HG03469 (cell line): ENCODE measurements at regions not wholly inside any gene's neighbourhood (a gene's known extent, or its start where the extent isn't known, plus 50 kb on each side); places are given as distances from the start of the nearest gene placed in this dataset.

ENCODE experiments used
- ATAC-seq: cut with Tn5 transposase; IDR thresholded peaks from one replicate; pipeline ENCODE4 v1.9.1; 2021; ENCODE audit warnings: mild to moderate bottlenecking, moderate library complexity, moderate number of reproducible peaks; ENCODE audit not compliant: unreplicated experiment

- no peak for ATAC-seq
Observed at GRCh38 chr6:164266851-164267250, 852.3 kb downstream of the QKI start.

- ATAC-seq: no peak
Observed at GRCh38 chr6:164262348-164262747, 847.8 kb downstream of the QKI start.

GRCh38 chr6:164258421-164258820 is 843.9 kb downstream of the QKI start:
- no peak for ATAC-seq

GRCh38 chr6:164252948-164253347 is 838.4 kb downstream of the QKI start:
- no peak for ATAC-seq

DNA sequence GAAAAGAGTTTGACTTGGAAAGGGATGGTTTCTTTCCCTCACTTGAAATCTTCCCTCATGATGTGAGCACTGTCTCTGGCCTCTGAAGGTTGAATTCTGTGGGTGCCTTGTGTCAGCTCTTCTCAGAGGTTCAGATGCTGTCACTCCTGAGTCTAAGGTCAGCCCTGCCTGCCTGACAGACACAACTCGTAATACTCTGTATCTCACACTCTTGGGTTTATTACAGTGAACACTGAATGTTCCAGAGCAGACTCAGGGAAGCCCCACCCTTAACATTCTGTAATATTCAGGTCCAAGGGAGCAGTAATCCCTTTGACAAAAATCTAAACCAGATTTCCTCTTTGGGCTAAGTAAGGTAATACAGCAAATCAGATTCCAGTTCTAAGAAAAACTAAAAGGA is 837.8 kb downstream of the QKI start:
- no peak for ATAC-seq

DNA sequence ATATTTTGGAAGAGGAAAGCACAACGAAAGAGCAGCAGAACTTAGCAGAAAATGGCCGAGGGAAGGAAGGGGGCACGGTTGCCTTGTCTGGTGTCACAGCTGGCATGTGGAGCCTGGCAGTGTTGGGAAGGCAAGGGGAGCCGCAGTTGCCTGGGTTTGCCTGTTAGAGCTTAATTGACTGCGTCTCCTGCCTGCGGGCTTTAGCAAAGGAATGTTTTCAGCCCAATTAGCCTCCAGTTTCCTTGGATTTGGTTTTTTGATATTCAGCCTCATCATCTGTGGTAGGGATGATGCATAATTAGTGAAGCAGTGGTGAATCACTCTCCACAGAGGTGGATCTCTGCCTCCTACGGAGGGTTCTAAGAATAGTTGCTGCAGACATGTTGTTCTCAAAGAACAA is 832.6 kb downstream of the QKI start:
- no peak for ATAC-seq

- no peak for ATAC-seq
Observed at GRCh38 chr6:164246082-164246481, 831.6 kb downstream of the QKI start.

DNA sequence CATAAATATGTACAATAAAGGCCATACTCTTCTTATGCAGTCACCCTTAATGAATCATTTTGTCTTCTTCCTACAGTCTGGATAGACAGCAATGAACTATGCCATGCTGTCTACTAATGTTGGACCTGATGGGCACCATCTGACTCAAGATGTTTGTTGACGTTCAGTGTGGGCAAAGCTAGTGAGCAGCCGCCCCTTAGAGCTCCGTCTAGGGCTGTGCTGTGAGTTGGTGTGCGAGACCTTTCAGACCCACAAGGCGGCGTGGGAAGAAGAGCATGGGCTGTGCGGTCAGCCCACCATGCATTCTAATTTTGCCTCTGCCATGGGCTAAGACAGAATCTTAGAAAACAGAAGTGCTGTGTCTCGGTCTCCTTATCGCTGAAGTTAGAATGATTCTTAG is 829.4 kb downstream of the QKI start:
- no peak for ATAC-seq

- ATAC-seq: no peak
Observed at GRCh38 chr6:164243012-164243610, 828.6 kb downstream of the QKI start.

GRCh38 chr6:164230804-164231203 is 816.3 kb downstream of the QKI start:
- ATAC-seq: no peak

DNA sequence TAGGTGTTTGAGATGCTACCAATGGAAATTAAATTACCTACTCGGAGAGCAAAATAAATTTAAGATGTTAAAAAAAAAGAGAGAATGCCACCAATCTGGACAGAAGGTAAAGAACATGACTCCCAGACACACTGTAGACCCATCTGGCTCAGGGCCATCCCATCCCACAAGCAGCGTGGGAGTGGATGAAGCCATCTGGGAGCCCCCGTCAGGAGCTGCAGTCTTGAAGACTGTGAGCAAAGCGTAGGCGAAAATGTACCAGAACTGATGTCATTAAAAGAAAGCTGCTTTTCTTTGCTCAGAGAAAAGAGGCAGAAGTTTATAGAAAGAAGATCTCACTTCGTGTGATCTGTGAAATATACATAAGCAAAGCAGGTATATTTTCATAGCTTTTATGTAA is 815.7 kb downstream of the QKI start:
- ATAC-seq: no peak

- ATAC-seq: no peak
Observed at GRCh38 chr6:164229716-164230115, 815.2 kb downstream of the QKI start.

- no peak for ATAC-seq
Observed at GRCh38 chr6:164227952-164228522, 813.5 kb downstream of the QKI start.

DNA sequence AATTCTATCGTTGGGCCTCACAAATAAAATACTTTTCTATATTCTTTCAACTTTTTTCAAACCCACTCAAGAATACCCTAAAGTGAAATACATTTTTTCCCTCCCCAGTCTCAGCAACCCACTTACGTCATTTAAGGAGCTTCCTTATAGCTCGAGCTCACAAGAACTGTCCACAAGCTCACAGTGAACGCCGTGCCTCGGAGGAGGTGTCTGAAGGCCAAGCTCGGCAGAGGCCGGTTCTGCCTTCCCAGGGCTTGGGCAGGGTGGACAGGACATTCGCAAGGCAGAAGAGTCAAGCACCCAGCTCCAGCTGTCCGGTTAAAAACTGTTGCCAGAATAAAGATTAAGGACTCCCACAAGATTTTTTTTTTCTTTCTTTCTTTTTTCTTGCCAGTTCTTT is 802.3 kb downstream of the QKI start:
- ATAC-seq: no peak

DNA sequence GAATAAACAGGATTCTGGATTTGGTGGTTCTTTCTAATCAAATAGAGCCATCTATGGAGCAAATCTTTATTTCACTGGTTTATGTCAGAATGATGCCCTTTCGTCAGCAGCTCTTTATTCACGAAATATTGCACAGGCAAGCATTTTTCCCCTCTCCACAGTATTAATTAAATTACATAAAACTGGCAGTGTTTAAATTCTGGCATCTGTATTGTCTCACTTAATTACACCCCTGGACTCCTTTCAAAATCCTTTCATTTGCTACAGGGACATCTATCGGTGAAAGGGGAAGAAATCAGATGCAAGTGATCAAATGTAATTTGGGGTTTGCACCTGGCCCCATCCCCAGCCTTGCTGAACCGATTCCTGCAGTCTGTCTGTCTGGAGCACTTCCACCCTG is 801.9 kb downstream of the QKI start:
- ATAC-seq: no peak

GRCh38 chr6:164214066-164214465 is 799.5 kb downstream of the QKI start:
- no peak for ATAC-seq

- no peak for ATAC-seq
Observed at GRCh38 chr6:164211254-164211653, 796.7 kb downstream of the QKI start.

DNA sequence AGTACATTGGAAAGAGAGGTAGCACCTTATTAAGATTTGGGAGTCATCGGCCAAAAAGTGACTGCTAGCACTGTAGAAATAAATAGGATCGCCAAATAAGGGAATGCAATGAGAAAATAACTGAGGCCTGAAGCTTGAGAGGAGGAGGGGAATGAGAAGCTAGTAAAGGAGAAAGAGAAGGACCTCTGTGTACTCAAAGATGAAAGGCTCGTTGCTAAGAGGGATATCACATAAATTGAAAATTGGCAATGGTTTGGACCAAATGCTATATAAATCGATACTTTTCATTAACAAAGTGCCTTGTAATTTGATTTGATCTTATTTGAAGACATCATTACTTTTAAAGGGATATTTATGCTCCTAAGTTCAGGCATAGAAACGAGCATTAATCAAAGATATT is 796.3 kb downstream of the QKI start:
- ATAC-seq: no peak

GRCh38 chr6:164210323-164210722 is 795.8 kb downstream of the QKI start:
- ATAC-seq: no peak

DNA sequence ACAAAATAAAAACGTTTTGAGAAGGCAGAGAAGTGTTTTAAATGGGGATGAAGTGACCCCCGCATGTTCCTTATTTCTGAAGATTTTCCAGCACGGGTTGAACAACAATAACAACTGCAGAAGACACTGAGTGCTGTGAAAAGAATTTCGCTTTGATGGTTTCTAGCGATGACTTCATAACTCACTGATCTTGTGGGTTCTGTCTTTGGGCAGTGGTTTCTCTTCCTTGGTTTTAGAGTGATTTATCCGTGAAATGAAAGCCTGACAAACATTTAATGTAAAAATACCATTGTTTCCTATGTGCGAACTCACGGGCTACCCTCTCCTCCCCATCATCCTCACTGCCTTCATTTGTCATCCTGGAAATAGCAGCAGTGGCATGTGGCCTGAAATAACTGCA is 793.9 kb downstream of the QKI start:
- ATAC-seq: no peak

GRCh38 chr6:164206807-164207423 is 792.4 kb downstream of the QKI start:
- no peak for ATAC-seq

DNA sequence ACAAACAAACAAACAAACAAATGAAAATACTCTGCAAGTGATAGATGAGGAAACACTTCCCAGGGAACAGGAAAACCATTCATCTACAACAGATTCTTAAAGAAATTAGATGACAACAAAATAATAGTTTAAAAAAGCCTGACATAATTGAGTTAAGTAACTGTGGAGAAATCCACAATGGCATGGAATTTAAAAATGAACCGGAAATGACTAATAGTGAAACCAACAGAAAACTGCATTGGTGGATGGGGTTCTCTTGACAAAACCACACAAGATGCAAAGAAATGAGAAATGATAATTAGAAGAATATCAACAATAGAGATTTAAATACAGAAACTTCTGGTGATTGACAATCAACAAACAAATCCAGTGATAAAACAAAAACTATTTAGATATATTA is 785.6 kb downstream of the QKI start:
- ATAC-seq: no peak

GRCh38 chr6:164195942-164196281 is 781.4 kb downstream of the QKI start:
- ATAC-seq: no peak
